Smooth muscle cell of the brain vasculature (primary cell): ENCODE measurements at regions not wholly inside any gene's neighbourhood (a gene's known extent, or its start where the extent isn't known, plus 50 kb on each side); places are given as distances from the start of the nearest gene placed in this dataset.

Source experiments
- DNase-seq: peaks from one replicate; pipeline ENCODE4 v3.0.0-alpha.2; 2012; ENCODE audit warnings: low read depth, low spot score

DNA sequence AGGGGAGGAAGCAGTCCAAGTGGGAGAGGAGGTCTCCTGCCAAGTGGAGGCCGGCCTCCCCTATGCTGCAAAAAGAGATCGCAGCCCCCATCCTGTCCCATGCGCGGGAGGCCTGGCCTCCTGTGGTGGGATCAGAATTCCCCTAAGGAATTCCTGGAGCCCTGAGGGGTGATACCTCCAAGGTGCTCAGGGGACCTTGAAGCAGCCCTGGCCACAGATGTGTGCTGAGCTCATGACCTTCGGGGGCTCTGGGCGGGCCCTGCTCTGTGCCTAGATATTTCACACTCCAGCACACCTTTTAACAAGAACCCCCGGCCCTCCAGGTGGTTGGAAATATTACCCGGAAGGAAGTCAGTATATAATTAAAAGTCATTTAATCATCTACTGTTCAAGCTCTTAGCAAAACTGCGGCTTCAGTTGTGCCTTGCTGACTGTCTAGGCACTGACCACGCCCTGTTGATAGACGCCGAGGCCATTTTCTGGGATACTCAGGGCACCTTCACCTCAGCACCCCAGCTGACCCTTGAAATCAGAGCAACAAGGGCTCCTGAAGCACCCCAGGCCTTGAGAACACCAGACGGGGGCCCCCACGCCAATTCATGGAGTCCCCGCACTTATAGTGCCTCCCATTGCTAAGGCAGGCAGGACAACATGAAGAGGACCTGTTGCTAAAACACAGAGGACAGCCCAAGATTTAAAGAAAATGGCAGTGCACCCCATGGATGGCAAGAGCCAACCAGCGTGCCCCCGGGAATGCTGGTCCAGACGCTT lies 119.1 kb downstream of the NDUFA10 start:
- no peak for DNase-seq

DNA sequence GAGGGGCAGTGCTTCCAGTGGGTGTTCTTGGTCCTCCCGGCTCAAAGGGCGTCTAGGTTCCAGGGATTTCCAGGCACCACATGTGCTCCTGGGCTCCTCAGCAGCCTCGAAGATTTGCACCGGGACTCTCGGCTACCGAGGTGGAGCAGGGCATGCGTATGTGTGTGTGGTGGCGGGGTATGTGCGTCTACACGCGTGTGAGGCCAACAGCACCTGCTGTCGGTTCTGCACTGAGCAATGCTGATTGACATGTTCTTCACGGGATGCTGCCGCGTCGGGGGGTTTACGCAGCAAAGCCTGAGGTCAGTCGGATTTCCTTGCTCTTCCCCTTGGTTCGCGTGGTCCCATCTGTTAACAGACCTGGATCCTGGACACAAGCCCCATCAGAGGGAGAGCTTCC lies 119.8 kb downstream of the NDUFA10 start:
- no peak for DNase-seq

DNA sequence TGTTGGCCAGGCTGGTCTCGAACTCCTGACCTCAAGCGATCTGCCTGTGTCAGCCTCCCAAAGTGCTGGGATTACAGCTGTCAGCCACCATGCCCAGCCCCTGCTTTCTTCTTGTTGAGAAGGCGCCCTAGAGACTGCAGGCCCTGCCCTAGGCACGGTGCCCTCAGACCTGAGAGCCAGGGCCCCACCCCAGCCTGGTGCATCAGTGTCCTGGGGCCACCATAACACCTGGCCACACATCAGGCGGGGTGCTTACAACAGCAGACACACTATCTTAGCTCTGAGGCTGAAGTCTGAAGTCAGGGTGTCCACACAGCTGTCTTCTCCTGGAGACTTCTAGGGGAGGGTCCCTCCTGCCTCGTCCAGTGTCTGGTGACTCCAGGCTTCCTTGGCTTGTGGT lies 120.6 kb downstream of the NDUFA10 start:
- DNase-seq, result no peak

DNA sequence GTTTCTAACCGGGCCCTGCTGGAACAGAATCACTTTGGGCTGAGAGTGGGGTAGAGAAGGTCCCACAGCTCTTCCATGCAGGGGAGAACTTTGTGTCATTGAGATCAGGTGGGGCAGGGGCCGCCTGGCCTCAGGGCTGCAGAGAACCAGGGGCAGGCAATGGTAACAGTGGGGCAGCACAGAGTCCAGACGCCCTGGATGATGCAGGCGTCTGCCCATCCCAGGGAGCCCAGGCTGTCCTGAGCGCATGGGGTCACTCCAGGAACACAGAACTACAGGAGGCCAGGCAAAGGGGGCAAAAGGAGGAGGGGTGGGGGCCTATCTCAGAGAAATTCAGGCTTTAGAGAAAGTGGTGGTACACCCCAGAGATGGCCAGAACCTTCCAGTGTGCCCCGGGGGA lies 121.3 kb downstream of the NDUFA10 start:
- no peak for DNase-seq

DNA sequence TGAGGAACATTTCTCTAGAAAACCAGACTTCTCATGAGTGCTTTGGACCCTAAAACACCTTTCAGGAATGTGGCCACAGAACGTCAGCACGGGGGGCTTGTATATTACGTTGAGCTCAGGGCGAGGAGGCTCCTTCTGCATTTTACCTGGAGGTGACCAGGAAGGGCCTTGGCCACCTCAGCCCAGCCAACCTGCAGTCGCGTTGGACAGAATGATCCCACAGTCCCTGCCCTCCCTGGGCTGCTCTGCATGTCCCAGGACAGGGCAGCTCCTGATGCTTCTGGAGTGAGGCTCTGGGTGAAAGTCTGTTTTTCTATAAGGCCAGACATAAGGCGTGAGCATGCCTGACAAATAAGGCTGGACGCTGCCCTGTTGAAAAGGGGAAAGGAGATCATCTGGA lies 121.9 kb downstream of the NDUFA10 start:
- no peak for DNase-seq

DNA sequence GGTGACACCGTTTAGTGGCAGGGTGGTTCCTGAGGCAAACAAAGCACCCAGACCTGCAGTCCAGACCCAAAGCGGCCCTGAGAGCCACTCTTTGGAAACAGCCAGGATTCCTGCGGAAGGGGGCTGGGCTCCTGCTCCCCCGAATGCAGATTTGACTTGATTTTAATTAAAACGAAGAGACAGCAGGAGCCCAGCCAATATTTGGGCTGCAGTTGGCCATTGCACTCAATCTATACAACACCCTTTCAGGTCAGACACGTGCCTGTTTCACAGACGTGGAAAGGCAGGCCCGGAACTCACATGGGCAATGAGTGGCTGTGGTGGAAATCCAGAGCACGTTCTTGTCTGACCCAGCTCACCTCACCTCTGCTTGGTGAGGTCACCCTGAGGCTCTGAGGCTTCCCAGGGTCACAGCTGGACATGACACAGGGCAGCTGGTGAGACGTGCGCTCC lies 122.4 kb downstream of the NDUFA10 start:
- no peak for DNase-seq

DNA sequence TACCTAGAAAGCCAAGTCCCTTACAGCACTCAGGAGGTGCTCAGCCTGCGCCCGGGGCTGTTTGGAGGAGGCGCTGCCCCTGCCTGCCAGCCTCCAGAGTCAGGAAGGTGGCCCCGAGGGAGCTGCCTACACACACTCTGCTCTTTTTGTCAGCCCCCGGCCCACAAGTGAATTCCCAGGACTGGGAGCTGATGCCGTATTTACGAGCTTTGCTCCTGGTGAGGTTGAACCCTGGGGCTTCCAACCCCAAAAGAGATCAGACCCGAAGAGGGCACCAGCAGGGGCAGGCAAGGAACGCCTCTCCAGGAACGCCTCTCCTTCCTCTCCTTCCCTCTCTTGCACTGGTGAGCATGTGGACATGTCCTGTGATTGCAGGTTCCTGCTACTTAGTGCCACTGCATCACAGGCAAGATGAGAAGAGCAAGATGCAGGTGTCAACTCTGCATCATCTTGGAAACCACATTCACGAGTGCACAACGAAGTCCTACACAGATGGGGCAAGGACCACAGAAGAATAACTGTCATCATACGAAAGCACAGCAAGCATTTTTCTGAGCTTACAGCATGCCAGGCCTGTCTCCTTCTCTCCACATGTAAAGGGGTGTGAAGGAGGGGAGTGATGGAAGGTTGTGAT lies 126.7 kb downstream of the NDUFA10 start:
- no peak for DNase-seq

DNA sequence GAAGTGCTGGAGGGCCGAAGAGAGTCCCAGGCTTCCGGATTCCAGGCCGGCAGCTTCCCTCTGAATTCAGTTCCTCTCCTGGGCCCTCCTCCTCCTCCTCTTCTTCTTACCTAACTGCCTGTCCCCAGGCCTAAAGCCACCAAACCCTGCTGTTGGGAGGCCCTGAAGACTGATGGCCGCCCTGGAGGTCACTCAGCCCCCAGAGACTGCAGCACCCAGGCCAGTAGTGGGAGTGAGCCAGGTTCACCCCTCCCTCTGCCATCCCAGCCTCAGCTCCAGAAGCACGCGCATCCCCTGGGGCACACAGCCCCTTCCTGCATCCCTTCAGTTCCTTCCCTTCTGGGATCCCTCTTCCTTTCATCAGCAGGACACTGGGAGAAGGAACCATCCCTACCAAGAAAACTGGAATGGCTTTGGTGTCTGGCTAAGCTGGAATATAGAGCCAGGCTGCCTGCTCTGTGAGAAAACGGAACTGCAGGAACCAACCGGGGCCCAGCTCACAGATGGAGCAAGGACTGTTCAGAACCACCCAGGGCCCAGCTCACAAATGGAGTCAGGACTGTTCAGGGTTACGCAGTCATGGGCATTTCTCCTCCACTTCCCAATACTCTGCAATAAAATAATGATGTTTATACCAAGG lies 127.4 kb downstream of the NDUFA10 start:
- no peak for DNase-seq

DNA sequence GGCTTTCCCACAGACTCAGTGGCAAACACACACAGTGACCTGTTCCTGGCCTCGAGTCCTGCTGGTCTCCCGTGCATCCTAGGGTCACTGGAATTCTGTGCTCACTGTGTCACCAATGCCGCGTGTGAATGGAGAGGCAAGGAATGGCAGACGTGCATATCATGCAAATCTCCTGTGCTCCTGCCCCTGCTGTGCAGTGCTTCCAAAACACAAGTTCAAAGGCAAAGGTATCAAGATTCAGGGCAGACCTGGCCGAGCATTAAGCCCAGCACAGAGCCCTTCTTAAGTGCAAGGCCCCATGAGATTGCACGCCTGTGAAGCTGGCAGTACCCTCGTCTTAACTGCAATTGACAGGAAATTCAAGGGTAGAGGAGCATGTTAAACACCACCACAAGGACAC lies 129.1 kb downstream of the NDUFA10 start:
- DNase-seq, result no peak

DNA sequence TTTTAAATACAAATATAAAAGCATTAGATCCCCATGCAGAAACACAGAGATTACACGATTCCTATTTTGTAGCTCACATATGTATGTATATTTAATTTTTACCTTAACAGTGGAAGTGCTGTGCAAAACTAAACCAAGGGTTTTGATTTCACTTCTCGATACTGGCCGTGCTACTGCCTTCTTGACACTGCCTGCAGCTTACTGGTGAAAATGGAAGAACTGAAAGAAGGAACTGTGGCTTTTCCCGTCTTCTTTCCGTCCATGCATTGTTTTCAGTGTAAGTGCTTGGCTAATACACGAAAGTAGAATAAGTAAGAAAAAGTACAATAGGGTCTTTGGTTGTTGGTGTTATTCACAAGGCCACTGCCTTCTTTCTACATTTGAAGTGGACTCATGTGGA lies 129.5 kb downstream of the NDUFA10 start:
- no peak for DNase-seq

DNA sequence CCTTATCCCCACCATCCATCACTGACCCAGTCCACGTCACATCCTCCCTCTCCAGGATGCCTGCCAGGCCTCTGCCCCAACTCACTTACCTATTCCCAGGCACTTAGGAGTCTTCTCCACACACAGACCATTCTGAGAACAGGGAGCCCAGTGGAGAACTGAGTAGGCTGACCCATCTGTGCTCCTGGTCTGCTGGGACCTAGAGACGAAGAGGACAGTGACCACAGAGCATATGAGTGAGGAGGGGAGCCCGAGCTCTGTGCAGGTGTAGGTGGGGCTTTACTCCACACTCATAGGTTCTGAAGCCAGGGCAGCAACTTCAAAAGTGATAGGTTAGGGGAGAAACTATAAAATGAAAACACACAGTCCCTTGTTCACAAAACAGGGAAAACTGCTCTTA lies 130.0 kb downstream of the NDUFA10 start:
- no peak for DNase-seq

DNA sequence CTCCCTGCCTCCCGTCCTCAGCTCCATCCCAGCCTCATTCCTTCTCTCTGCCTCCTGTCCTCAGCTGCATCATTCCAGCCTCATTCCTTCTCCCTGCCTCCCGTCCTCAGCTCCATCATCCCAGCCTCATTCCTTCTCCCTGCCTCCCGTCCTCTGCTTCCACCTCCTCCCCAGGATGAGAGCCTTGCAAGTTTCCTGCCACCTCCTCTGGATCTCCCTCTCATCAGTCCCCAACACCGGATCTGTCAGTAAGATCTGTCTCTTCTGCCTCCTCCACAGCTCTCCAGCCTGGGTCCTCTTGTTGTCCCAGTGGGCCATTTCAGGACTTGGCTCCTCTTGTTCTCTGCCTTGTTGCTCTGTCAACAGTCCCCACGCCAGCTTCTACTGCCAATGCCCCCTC lies 130.9 kb downstream of the NDUFA10 start:
- DNase-seq, result no peak

DNA sequence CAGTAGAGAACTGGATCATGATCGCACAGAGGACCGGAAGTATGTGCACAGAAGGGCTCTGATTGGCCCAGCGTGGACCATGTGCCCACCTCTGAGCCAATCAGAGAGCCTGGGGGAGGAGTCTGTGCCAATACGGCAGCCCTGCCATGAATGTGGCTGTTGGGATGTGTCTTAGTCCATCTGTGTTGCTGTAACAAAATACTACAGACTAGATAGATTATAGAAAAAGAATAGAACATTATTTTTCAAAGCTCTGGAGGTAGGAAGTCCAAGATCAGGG lies 132.0 kb downstream of the NDUFA10 start:
- no peak for DNase-seq

DNA sequence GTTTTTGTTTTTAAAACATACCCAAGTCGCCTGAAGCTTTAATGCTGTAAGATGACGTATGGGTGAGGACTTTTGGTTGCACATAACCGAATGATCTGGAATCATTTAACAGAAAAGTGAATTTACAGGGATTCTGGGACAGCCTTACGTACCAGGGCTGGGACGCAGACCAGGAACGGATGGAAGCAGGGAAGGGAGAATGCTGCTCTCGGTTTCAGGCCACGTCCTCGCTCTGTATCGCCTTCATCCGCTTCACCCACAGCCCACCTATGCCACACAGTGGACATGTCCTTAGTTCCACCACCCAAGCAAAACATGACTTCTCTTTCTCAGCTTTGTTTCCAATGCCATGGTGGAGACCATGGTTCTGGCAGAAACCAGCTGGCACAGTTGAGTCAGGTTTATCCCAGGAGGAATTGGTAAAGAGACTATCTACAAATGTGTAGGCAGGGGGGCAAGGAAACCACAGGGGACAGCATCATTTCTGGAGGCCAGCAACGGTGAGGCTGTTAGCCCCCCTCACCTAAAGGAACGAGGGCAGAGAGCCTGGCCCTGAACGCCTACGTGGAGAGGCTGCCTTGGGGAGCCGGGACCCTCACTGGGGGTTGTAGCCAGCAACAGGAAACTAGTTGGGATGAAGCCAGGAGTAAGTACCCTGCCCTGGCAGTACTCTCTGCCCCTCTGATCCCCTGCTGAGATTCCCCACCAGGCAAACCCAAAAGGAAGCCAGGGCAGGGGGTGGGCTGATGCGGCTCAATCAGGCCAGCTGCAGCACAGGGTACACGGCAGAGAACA lies 132.5 kb downstream of the NDUFA10 start:
- no peak for DNase-seq

DNA sequence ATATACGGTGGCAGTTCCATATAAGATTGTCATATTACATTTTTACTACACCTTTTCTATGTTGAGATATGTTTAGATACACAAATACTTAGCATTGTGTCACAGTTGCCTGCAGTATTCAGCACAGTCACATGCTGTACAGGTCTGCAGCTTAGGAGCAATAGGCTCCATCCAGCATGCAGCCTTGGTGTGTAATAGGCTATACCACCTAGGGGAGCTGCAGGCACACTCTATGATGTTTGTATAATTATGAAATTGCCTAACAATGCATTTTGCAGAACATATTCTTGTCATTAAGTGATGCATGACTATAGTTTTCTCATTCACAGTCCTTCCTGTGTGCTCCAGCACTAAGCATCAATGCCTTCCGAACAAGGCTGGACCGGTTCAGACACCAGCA lies 133.4 kb downstream of the NDUFA10 start:
- DNase-seq, result no peak

DNA sequence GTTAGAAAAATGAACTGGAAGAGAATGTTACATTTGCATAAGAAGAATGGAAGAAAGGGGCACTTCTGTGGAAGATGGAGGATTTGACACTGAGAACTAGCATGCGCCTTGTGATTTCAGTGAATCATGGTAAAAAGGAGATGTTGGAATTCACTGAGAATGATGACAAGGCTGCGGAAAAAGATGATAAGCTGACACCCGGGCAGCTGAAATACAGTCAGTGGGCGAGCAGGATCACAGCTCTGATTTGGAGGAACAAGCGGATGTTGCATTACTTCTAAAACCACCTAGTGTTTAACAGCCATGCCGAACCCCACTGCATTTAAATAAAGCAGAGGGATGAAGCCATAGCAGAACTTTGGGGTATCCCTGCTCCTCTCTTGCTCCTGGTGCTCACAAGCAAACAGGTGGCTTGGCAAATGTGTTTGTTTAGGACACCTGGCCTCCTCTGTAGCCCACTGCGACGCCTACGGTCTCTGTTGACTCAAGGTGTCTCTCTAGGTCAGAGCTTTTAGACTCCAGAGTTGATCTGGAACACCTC lies 134.9 kb downstream of the NDUFA10 start:
- no peak for DNase-seq

DNA sequence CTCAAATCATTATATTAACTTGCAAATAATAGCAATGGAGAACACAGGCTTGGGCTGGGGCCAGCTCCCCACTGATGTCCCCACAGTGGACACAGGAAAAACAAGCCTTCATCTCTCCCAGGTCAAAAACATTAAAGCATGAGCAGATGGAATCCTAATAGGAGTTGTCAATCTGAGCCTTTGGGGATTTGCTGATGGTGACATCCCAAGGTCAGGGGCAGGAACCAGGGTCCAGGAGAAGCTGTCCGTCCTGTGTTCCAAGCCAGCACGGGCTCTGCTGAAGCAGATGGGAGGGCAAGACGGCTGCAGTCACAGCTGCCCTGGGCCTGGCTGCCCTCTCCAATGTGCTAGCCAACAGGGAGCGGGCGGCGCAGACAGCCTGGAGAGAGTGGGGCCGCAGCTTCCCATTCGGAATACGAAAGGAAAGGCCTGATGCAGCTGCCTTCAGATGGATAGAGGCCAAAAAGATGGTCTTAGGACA lies 135.5 kb downstream of the NDUFA10 start:
- DNase-seq, result peak; percentile 17

DNA sequence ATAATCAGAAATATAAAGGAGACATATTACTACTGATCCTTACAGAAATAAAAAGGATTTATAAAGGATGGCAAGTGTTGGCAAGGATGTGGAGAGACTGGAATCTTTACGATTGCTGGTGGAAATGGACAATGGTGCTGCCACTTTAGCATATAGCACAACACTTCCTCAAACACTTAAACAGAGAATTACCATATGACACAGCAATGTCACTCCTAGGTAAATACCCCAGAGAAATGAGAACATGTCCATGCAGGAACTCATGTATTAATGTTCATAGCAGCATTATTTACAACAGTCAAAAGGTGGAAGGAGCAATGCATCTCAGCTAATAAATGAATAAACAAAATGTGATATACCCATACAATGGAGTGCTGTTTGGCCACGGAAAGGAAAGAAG lies 137.5 kb downstream of the NDUFA10 start:
- DNase-seq, result no peak

DNA sequence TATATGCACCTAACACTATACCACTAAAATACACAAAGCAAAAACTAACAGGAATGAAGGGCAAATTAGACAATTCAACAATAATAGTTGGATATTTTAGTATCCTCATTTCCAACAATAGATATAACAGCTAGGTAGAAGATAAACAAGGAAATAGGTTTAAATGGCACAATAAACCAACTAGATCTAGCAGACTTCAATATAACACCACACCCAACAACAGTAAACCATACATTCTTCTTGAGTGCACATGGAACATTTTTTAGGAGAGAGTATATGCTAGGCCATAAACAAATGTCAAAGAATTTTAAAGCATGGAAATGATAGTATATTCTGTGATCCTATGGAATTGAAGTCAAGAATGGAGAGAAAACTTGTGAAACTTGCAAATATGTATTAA lies 138.4 kb downstream of the NDUFA10 start:
- no peak for DNase-seq

DNA sequence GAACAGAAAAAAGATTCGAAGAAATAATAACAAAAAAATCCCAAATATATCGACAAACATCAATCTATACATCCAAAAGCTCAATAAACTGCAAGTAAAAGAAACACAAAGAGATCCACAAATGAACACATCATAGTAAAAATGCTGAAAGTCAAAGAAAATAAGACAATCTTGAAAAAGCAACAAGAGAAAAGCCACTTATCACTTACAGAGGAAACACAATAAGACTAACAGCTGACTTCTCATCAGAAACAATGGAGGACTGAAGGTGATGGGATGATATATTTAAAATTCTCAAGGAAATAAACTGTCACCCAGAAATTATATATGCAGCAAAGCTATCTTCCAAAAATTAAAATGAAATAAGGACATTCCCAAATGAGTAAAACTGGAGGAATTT lies 140.3 kb downstream of the NDUFA10 start:
- no peak for DNase-seq

DNA sequence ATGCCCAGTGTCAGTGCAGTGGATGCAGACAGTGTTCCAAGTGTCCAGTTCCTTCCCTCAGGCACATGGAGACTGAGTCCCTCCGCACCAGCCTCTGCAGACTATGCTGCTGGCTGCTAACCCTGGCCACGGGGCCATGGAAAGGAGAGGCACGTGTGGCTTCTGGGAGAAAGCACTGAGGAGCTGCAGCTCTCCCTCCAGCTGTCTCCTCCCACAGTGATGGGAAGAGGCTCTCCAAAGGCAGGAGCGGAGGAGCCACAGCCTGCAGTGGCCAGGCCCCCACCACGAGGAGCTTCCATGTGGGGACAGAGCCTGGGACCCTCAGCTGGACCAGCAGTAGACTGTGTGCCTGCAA lies 141.1 kb downstream of the NDUFA10 start:
- DNase-seq, result no peak
